Activated CD4-positive, alpha-beta T cell treated with anti-CD3 and anti-CD28 coated beads for 36 hours (primary cell): ENCODE measurements at regions not wholly inside any gene's neighbourhood (a gene's known extent, or its start where the extent isn't known, plus 50 kb on each side); places are given as distances from the start of the nearest gene placed in this dataset.
"Not testable (repeated sequence)": the region's sequence is repeated elsewhere in the genome, so short reads cannot be mapped to it uniquely, and the experiment has no call there.

Experiments used
- ATAC-seq: fragments of 200-7000 bp; cut with Tn5 transposase; one replicate; pipeline ENCODE4 v1.10.0; 2021; ENCODE audit warnings: mild to moderate bottlenecking, moderate library complexity
- CTCF ChIA-PET: fragments of 350-600 bp; sonication (Branson Sonifier 250); formaldehyde crosslinking; loops from one replicate; lab custom pipeline; 2021; ENCODE audit warnings: antibody characterized with exemption; lab: Charles Lee
- POLR2A ChIA-PET: fragments of 350-600 bp; sonication (Branson Sonifier 250); formaldehyde crosslinking; loops from one replicate; lab custom pipeline; 2021; ENCODE audit warnings: antibody characterized with exemption, inconsistent platforms; lab: Charles Lee
- DNase-seq: peaks from one replicate; pipeline ENCODE4 v3.0.0-alpha.2; 2020
- H3K27ac Mint-ChIP-seq: one replicate; pipeline ENCODE4 v1.8.0; 2021; ENCODE audit warnings: mixed read lengths
- H3K27me3 Mint-ChIP-seq: one replicate; pipeline ENCODE4 v1.8.0; 2021; ENCODE audit warnings: mixed read lengths
- H3K36me3 Mint-ChIP-seq: one replicate; pipeline ENCODE4 v1.8.0; 2021; ENCODE audit warnings: low read depth, mixed read lengths
- H3K4me1 Mint-ChIP-seq: one replicate; pipeline ENCODE4 v1.8.0; 2021; ENCODE audit warnings: mixed read lengths
- H3K4me3 Mint-ChIP-seq: one replicate; pipeline ENCODE4 v1.8.0; 2021; ENCODE audit warnings: mild to moderate bottlenecking, moderate library complexity, mixed read lengths
- H3K9me3 Mint-ChIP-seq: one replicate; pipeline ENCODE4 v1.8.0; 2021; ENCODE audit warnings: low read depth, mixed read lengths
- intact Hi-C, 2 experiments: fragments of 100-400 bp; cut with DNase I in 1 of 2; cut with micrococcal nuclease in 1 of 2; formaldehyde crosslinking; loops; one replicate each; pipeline versions ENCODE4 v1.14.2 to v1.15.1; 2022 to 2024; cut with DNase I, micrococcal nuclease

DNA sequence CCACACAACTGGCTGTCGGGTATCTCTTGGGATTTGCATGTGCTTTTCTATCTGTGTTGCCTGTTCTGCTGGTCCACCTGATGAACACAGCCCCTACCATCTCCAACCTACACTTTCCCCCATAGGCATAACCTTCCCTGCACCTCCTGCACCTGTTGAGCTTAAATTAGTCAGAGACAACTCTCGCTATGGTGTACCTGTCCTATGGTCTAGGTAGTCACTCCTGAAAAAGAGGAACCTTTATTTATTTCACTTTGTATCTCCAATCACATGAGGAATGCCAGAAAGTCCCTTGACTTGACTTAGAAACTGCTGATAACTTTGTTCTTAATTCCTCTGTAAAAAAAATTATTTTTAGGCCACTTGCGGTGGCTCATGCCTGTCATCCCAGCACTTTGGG lies 338.1 kb downstream of the DHRSX start:
- ATAC-seq (no peak), DNase-seq (no peak)
- Mint-ChIP-seq H3K36me3 (peaks cover 6% of the 10 kb centered on the region), H3K9me3 (peaks cover 25% of the 10 kb centered on the region), H3K4me3 (no peak overlapping the region), H3K27ac (no peak overlapping the region), H3K4me1 (no peaks in the 10 kb centered on the region), H3K27me3 (no peaks in the 10 kb centered on the region)
- CTCF ChIA-PET: no interaction called here
- POLR2A ChIA-PET: no interaction called here
- intact Hi-C loops: no loop called here

DNA sequence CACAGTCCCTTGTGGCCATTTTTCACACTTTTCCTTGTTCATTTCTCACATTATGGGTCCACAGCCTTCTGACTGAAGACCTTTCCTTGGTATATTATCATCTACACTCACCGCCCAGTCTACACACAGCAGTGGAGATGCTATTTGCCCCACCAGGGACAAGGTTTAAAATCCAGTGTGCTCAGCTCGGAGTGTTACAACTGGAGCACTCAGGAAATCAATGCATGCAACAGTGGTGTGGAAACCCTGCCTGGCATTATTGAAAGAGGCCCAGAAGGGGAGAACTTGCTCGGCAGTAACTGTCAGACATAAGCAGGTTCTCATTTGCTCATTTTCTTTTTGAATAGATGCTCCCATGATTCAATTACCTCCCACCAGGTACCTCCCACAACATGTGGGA lies 340.9 kb downstream of the DHRSX start:
- POLR2A ChIA-PET: no interaction called here
- DNase-seq (no peak), ATAC-seq (no peak)
- no peaks in the 10 kb centered on the region for H3K27me3 Mint-ChIP-seq
- peaks cover 6% of the 10 kb centered on the region for H3K36me3 Mint-ChIP-seq
- H3K4me3 Mint-ChIP-seq: no peak overlapping the region
- intact Hi-C loops: no loop called here
- peaks cover 30% of the 10 kb centered on the region for H3K9me3 Mint-ChIP-seq
- no peaks in the 10 kb centered on the region for H3K4me1 Mint-ChIP-seq
- H3K27ac Mint-ChIP-seq: no peak overlapping the region
- CTCF ChIA-PET: no interaction called here

DNA sequence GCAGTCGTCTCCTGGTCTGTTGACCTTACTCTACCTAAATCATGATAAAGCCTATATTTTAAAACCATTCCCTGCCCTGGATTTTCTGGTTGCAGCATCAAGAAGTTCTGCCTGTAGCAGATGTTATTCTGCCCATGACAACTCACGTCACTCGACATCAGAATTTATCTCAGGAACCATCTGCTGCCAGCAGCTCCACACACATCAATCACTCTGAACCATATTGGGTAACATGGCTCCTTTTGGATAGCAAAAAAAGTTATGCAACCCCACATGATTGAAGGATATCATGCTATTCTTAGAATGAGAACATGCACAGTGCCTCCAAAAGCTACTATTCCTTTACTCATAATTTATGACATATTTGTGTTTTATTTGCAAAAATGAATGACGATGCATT lies 341.4 kb downstream of the DHRSX start:
- H3K9me3 Mint-ChIP-seq: peaks cover 31% of the 10 kb centered on the region
- DNase-seq: no peak
- no peaks in the 10 kb centered on the region for H3K27me3 Mint-ChIP-seq
- ChIA-PET CTCF (no interaction called here), POLR2A (no interaction called here)
- H3K4me3 Mint-ChIP-seq: no peak overlapping the region
- ATAC-seq: no peak
- no peak overlapping the region for H3K27ac Mint-ChIP-seq
- H3K36me3 Mint-ChIP-seq: peaks cover 6% of the 10 kb centered on the region
- intact Hi-C loops: no loop called here
- H3K4me1 Mint-ChIP-seq: no peaks in the 10 kb centered on the region

DNA sequence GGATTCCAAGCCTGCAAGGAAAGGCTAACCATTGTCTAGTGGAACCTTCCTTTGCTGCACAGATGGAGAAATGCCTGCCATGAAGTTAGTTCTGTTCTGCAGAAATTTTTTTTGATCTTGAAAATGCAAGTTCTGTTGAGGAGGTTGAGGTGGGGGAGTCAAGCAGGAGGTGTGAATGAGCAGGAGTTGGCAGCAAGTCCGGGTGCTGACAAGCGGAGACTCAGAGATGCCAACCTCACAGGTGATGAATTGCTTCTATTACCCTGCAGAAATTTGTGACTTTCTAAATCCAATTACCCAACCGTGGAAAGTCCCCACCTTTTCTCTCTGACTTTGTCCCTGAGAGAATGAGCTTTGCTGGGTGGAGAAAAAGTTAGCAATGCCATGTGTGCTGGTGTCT lies 350.1 kb downstream of the DHRSX start:
- ATAC-seq (no peak), DNase-seq (no peak)
- no peaks in the 10 kb centered on the region for H3K4me1 Mint-ChIP-seq
- H3K27ac Mint-ChIP-seq: no peak overlapping the region
- ChIA-PET POLR2A (no interaction called here), CTCF (no interaction called here)
- no peak overlapping the region for H3K4me3 Mint-ChIP-seq
- H3K27me3 Mint-ChIP-seq: no peaks in the 10 kb centered on the region
- H3K9me3 Mint-ChIP-seq: peaks cover 53% of the 10 kb centered on the region
- intact Hi-C loops: no loop called here
- peaks cover 3% of the 10 kb centered on the region for H3K36me3 Mint-ChIP-seq

DNA sequence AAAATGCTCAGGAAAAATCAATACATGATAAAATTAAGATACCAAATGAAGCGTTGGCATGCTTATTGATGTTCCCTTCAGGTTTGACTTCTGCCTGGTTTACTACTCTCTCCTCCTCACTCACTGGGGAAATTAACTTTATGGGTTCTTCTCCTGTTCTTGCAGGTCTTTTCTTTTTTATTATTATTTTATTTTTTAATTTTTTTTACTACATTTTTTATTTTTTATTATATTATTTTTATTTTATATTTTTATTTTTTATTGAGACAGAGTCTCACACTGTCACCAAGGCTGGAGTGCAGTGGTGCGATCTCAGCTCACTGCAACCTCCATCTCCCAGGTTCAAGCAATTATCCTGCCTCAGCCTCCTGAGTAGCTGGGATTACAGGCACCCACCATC lies 350.8 kb downstream of the DHRSX start:
- H3K9me3 Mint-ChIP-seq: peaks cover 48% of the 10 kb centered on the region
- ATAC-seq, H3K4me3 Mint-ChIP-seq, POLR2A ChIA-PET, CTCF ChIA-PET, DNase-seq, H3K36me3 Mint-ChIP-seq, H3K27ac Mint-ChIP-seq, H3K4me1 Mint-ChIP-seq, H3K27me3 Mint-ChIP-seq, intact Hi-C loops: not testable (repeated sequence)

DNA sequence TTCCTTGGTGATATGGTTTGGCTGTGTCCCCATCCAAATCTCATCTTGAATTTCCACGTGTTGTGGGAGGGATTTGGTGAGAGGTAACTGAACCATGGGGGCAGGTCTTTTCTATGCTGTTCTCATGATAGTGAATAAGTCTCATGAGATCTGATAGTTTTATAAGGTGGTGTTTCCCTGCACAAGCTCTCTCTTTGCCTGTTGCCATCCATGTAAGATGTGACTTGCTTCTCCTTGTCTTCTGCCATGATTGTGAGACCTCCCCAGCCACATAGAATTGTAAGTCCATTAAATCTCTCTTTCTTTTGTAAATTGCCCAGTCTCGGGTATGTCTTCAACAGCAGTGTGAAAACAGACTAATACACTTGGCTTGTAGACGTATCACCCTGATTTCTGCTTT lies 351.7 kb downstream of the DHRSX start:
- CTCF ChIA-PET, H3K27me3 Mint-ChIP-seq, H3K27ac Mint-ChIP-seq, DNase-seq, intact Hi-C loops, H3K4me3 Mint-ChIP-seq, H3K36me3 Mint-ChIP-seq, H3K4me1 Mint-ChIP-seq, POLR2A ChIA-PET, ATAC-seq: not testable (repeated sequence)
- H3K9me3 Mint-ChIP-seq: peaks cover 46% of the 10 kb centered on the region

DNA sequence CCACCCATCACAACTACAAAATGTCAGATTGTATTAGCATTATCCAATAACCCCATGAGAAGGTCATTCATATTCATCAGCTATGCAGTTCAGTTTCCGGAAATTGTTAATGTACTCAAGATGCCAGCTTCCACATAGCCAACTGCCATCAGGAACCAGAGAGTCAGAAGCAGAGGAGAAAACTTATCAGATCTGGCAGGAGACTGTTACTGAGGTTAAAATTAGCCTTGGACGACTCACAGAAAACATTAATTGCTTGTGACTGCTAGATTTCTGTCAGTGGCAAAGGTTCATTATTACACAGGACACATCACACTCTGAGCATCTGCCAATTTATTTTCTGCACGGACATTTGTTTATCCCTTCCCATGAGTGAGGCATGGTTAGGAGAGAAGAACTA lies 352.8 kb downstream of the DHRSX start:
- ATAC-seq: no peak
- Mint-ChIP-seq H3K36me3 (peaks cover 3% of the 10 kb centered on the region), H3K27ac (no peak overlapping the region), H3K4me3 (no peak overlapping the region), H3K4me1 (no peaks in the 10 kb centered on the region), H3K27me3 (no peaks in the 10 kb centered on the region), H3K9me3 (peaks cover 41% of the 10 kb centered on the region)
- ChIA-PET CTCF (no interaction called here), POLR2A (no interaction called here)
- intact Hi-C loops: no loop called here
- no peak for DNase-seq

DNA sequence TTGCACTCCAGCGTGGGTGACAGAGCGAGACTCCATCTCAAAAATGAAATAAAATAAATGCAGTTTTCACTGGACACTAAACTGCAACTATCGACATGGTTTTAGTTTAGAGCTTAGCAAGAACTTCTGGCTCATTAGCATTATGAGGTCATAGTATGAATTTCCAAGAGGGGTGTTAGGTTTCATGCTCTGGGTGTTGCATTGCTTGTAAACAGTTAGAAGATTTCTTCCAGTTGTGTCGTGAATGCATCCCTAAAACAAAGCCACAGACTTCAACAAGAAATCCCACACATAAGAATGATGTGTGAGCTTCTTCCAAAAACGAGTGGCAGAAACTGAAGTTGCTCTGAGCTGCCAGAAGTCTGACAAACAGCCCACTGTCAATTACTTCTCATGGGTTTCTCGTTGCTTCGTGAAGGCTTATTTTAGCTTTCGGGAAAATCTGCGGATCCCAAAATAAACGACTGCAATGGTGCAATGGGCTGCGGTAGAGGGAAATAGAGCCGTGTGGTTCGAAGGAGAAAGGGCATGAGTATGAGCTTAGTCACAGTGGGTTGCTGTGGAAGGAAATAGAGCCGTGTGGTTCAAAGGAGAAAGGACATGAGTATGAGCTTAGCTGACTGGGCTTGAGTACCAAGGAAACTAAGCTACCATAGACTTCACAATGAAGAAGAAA lies 354.9 kb downstream of the DHRSX start:
- H3K4me1 Mint-ChIP-seq: no peaks in the 10 kb centered on the region
- no peak for DNase-seq
- H3K27me3 Mint-ChIP-seq: no peaks in the 10 kb centered on the region
- intact Hi-C loops: no loop called here
- no peak overlapping the region for H3K4me3 Mint-ChIP-seq
- H3K9me3 Mint-ChIP-seq: peaks cover 45% of the 10 kb centered on the region
- no peaks in the 10 kb centered on the region for H3K36me3 Mint-ChIP-seq
- ChIA-PET CTCF (no interaction called here), POLR2A (no interaction called here)
- H3K27ac Mint-ChIP-seq: no peak overlapping the region
- ATAC-seq: no peak

DNA sequence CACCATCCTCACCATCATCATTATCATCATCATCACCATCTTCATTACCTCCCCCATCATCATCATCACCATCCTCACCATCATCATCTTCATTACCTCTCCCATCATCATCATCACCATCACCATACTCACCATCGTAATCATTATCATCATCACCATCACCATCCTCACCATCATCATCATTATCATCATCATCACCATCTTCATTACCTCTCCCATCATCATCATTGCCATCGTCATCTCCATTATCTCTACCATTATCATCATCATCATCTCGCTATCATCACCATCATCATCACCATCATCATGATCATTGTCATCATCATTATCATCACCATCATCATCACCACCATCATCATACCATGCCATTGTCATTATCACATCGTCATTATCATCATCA lies 362.9 kb downstream of the DHRSX start:
- Mint-ChIP-seq H3K4me1 (no peaks in the 10 kb centered on the region), H3K27me3 (no peaks in the 10 kb centered on the region), H3K27ac (no peak overlapping the region), H3K4me3 (no peak overlapping the region), H3K36me3 (no peaks in the 10 kb centered on the region), H3K9me3 (peaks cover 18% of the 10 kb centered on the region)
- intact Hi-C loops: no loop called here
- DNase-seq: no peak
- POLR2A ChIA-PET: no interaction called here
- ATAC-seq: no peak
- CTCF ChIA-PET: no interaction called here

DNA sequence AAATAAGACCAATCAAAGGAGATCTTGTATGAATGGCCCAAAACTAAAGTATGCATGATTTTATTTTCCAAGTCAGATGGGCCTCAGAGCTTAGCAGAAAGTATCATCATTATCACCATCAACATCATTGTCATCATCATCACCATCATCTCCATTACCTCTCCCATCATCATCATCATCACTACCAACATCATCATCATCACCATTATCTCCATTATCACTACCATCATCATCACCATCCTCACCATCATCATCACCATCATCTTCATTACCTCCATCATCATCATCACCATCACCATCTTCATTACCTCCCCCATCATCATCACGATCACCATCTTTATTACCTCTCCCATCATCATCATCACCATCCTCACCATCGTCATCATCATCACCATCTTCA lies 363.9 kb downstream of the DHRSX start:
- ChIA-PET CTCF (no interaction called here), POLR2A (no interaction called here)
- intact Hi-C loops: no loop called here
- no peaks in the 10 kb centered on the region for H3K36me3 Mint-ChIP-seq
- H3K27me3 Mint-ChIP-seq: no peaks in the 10 kb centered on the region
- H3K4me1 Mint-ChIP-seq: no peaks in the 10 kb centered on the region
- peaks cover 15% of the 10 kb centered on the region for H3K9me3 Mint-ChIP-seq
- no peak overlapping the region for H3K4me3 Mint-ChIP-seq
- no peak for DNase-seq
- no peak for ATAC-seq
- no peak overlapping the region for H3K27ac Mint-ChIP-seq

DNA sequence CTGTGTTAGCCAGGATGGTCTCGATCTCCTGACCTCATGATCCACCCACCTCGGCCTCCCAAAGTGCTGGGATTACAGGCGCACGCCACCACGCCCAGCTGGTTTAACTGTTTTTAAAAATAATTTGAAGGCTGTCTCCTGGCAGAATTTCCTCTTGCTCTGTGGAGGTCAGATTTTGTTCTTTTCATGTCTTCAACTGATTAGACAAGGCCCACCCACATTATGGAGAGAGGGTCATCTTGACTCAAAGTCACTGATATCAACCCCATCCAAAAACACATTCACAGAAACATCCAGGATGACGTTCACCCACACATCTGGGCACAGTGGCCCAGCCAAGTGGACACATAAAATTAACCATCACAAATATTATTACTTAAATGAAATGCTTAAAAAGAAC lies 365.4 kb downstream of the DHRSX start:
- ChIA-PET POLR2A (no interaction called here), CTCF (no interaction called here)
- no peak for ATAC-seq
- intact Hi-C loops: no loop called here
- Mint-ChIP-seq H3K36me3 (no peaks in the 10 kb centered on the region), H3K27ac (no peak overlapping the region), H3K4me1 (no peaks in the 10 kb centered on the region), H3K27me3 (no peaks in the 10 kb centered on the region), H3K9me3 (peaks cover 8% of the 10 kb centered on the region), H3K4me3 (no peak overlapping the region)
- no peak for DNase-seq

DNA sequence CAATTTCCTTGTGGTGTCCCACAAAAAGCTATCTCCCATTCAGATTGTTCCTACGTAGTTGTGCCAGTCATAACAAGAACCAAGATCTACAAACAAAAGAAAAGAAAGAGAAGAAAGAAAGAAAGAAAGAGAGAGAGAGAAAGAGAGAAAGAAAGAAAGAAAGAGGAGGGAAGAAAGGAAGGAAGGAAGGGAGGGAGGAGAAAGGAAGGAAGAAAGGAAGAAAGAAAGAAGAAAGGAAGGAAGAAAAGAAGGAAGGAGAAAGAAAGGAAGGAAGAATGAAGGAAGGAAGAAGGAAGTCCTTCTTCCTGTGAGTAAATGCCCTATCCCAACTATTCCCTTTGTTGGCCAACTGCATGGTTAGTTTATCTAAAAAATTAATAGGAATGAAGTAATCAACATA lies 366.0 kb downstream of the DHRSX start:
- H3K4me1 Mint-ChIP-seq: no peaks in the 10 kb centered on the region
- peaks cover 4% of the 10 kb centered on the region for H3K9me3 Mint-ChIP-seq
- POLR2A ChIA-PET: no interaction called here
- H3K27me3 Mint-ChIP-seq: no peaks in the 10 kb centered on the region
- no peak overlapping the region for H3K27ac Mint-ChIP-seq
- ATAC-seq (no peak), DNase-seq (no peak)
- H3K36me3 Mint-ChIP-seq: no peaks in the 10 kb centered on the region
- CTCF ChIA-PET: no interaction called here
- intact Hi-C loops: no loop called here
- no peak overlapping the region for H3K4me3 Mint-ChIP-seq
